ENCODE measurements at regions not wholly inside any gene's neighbourhood (a gene's known extent, or its start where the extent isn't known, plus 50 kb on each side); places are given as distances from the start of the nearest gene placed in this dataset.

DNA sequence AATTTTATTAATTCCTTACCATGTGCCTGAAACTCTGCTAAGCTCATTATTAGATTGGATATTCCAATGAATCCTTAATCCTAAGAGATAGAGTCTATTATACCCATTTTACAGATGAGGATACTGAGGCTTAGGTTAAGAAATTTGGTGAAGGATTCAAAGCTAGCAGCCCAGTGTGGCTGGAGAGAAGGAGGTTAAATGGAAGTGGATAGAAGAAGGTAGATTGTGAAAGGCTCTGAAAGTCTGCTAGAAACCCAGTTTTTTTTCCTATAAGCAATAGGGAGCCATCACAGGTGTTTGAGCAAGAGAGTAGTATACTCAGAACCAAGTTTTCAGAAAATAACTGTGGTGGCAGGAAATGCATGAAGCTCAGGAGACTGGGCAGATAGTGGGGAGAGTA lies 265.8 kb upstream of the NEBL start:
- TF ChIP-seq EZH2 (IDR thresholded peaks at IDR 0.05; ENCODE audit: borderline replicate concordance, low read length) = no peak
- TF ChIP-seq, protein P1, sequence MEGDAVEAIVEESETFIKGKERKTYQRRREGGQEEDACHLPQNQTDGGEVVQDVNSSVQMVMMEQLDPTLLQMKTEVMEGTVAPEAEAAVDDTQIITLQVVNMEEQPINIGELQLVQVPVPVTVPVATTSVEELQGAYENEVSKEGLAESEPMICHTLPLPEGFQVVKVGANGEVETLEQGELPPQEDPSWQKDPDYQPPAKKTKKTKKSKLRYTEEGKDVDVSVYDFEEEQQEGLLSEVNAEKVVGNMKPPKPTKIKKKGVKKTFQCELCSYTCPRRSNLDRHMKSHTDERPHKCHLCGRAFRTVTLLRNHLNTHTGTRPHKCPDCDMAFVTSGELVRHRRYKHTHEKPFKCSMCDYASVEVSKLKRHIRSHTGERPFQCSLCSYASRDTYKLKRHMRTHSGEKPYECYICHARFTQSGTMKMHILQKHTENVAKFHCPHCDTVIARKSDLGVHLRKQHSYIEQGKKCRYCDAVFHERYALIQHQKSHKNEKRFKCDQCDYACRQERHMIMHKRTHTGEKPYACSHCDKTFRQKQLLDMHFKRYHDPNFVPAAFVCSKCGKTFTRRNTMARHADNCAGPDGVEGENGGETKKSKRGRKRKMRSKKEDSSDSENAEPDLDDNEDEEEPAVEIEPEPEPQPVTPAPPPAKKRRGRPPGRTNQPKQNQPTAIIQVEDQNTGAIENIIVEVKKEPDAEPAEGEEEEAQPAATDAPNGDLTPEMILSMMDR (conservative IDR thresholded peaks at IDR 0.05 in 1 of 2, IDR thresholded peaks at IDR 0.05 in 1 of 2; ENCODE audit: extremely low read depth in 1 of 2, insufficient read depth in 1 of 2, low read depth in 1 of 2, low read length in 2 of 2) = no peak

All from mammary epithelial cell (primary cell).